ENCODE measurements at regions not wholly inside any gene's neighbourhood (a gene's known extent, or its start where the extent isn't known, plus 50 kb on each side); places are given as distances from the start of the nearest gene placed in this dataset.
A peak's percentile ranks its signal among the peaks of the same experiment; 100 is the strongest.
"Not testable (repeated sequence)": the region's sequence is repeated elsewhere in the genome, so short reads cannot be mapped to it uniquely, and the experiment has no call there.

- DNase-seq (ENCODE audit: low spot score) = no peak
These were observed 768.8 kb downstream of the STPG2 start for GRCh38 chr4:97374526-97374925.

GRCh38 chr4:97386969-97387368 is 756.3 kb downstream of the STPG2 start:
- DNase-seq (ENCODE audit: low spot score) = no peak

GRCh38 chr4:97394653-97395052 is 748.6 kb downstream of the STPG2 start:
- DNase-seq (ENCODE audit: low spot score) = no peak

GRCh38 chr4:97396097-97396496 is 747.2 kb downstream of the STPG2 start:
- no peak for DNase-seq (ENCODE audit: low spot score)

GRCh38 chr4:97396605-97397004 is 746.7 kb downstream of the STPG2 start:
- DNase-seq (ENCODE audit: low spot score) = no peak

GRCh38 chr4:97404876-97405523 is 738.3 kb downstream of the STPG2 start:
- DNase-seq (ENCODE audit: low spot score) = no peak

- no peak for DNase-seq (ENCODE audit: low spot score)
These were observed 731.9 kb downstream of the STPG2 start for GRCh38 chr4:97411356-97411755.

- no peak for DNase-seq (ENCODE audit: low spot score)
These were observed 730.9 kb downstream of the STPG2 start for GRCh38 chr4:97412331-97412730.

- DNase-seq (ENCODE audit: low spot score) = no peak
These were observed 729.1 kb downstream of the STPG2 start for GRCh38 chr4:97414161-97414560.

- no peak for DNase-seq (ENCODE audit: low spot score)
These were observed 710.7 kb downstream of the STPG2 start for GRCh38 chr4:97432551-97432950.

- not testable (repeated sequence) for DNase-seq (ENCODE audit: low spot score)
These were observed 705.1 kb downstream of the STPG2 start for GRCh38 chr4:97437998-97438705.

- DNase-seq (ENCODE audit: low spot score) = no peak
These were observed 690.1 kb downstream of the STPG2 start for GRCh38 chr4:97453186-97453585.

- no peak for DNase-seq (ENCODE audit: low spot score)
These were observed 686.0 kb downstream of the STPG2 start for GRCh38 chr4:97457253-97457652.

- DNase-seq (ENCODE audit: low spot score) = no peak
These were observed 675.0 kb downstream of the STPG2 start for GRCh38 chr4:97468272-97468671.

- no peak for DNase-seq (ENCODE audit: low spot score)
These were observed 667.7 kb downstream of the STPG2 start for GRCh38 chr4:97475621-97476020.

GRCh38 chr4:97477974-97478373 is 665.3 kb downstream of the STPG2 start:
- DNase-seq (ENCODE audit: low spot score) = no peak

GRCh38 chr4:97479388-97479787 is 663.9 kb downstream of the STPG2 start:
- no peak for DNase-seq (ENCODE audit: low spot score)

- no peak for DNase-seq (ENCODE audit: low spot score)
These were observed 651.4 kb downstream of the STPG2 start for GRCh38 chr4:97491856-97492255.

GRCh38 chr4:97493815-97494518 is 649.3 kb downstream of the STPG2 start:
- no peak for DNase-seq (ENCODE audit: low spot score)

- DNase-seq (ENCODE audit: low spot score) = peak; percentile 27
These were observed 646.9 kb downstream of the STPG2 start for GRCh38 chr4:97496298-97496873.

- no peak for DNase-seq (ENCODE audit: low spot score)
These were observed 644.4 kb downstream of the STPG2 start for GRCh38 chr4:97498875-97499274.

GRCh38 chr4:97500423-97500822 is 642.9 kb downstream of the STPG2 start:
- no peak for DNase-seq (ENCODE audit: low spot score)

GRCh38 chr4:97504713-97505112 is 638.6 kb downstream of the STPG2 start:
- no peak for DNase-seq (ENCODE audit: low spot score)
